ENCODE measurements at regions not wholly inside any gene's neighbourhood (a gene's known extent, or its start where the extent isn't known, plus 50 kb on each side); places are given as distances from the start of the nearest gene placed in this dataset.
"Not testable (repeated sequence)": the region's sequence is repeated elsewhere in the genome, so short reads cannot be mapped to it uniquely, and the experiment has no call there.

DNA sequence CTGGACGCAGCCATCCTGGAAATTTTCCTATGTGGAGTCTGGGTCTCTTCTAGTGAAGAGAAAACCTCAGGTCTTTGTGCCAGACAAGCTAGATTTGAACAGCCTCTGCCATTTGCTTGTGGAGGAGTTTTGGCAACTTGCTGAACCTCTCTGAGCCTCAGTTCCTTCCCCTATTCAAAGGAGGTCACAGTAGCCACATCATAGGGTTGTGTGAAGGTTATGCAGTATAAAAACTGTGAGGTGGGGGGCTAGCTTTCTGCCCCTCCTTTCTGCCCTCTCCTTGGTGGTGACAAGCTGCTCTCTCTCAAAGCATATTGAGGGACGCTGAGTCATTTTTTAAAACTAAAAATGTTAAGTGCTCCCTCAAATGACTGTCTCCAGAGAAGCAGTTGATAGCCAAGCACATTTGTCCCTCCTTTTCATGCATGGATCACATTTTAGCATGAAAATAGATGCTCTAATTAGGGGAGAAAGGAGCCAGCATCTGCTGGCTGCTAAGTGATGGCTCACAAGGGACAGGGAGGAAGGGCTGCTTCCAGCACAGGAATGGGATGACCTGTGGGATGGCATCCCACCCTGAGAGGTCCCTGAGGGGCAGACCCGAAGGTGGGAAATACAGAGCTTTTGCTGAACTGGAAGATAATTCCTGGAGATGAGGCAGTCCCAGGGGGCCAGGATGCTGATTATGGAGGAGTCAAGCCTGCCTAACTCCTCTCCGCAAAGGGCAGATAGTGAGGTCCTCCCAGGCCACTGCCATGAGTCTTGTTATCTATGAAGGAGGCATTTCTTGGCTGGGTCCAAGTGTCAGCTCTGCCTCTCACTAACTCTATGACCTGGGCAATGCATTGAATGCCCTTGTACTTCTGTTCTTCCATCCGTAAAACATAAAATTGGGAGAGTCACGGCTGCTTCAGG lies 218.8 kb downstream of the RAB11FIP4 start:
- no peak for DNase-seq

DNA sequence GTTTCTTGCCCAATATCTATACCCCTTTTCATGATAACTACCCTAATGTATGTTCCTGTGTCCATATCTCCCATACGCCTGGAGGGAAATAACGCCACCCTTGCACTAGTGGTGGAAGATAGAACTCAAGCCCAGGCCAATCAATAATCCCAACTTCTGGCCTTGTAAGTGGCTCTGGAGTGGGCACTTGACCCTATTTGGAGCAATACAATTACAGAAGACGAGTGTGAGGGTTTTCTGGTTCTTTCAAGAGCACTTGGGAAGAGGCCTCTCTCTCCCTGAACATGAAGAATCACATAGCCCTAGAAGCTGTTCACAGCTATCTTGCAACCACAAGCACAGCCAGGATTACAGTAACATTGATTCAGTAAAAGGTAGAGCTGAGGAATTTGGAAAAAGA lies 217.9 kb downstream of the RAB11FIP4 start:
- DNase-seq, result no peak

DNA sequence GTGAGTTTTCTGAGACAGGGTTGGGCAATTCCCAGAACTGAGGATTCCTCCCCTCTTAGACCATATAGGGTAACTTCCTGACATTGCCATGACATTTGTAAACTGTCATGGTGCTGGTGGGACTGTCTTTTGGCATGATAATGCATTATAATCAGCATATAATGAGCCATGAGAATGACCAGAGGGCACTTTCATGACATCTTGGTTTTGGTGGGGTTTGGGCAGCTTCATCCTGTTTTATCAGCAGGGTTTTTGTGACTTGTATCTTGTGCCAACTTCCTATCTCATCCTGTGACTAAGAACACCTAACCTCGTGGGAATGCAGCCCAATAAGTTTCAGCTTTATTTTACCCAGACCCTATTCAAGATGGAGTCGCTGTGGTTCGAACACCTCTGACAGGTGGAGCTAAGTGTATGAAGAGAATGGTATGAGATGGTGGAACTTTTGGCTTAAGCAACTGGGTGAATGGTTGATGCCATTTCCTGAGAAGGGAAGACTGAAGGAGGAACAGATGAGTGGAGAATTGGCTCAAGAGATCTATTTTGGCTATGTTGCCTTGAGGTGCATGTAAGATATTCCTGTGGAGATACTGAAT lies 217.3 kb downstream of the RAB11FIP4 start:
- DNase-seq, result peak; percentile 39

DNA sequence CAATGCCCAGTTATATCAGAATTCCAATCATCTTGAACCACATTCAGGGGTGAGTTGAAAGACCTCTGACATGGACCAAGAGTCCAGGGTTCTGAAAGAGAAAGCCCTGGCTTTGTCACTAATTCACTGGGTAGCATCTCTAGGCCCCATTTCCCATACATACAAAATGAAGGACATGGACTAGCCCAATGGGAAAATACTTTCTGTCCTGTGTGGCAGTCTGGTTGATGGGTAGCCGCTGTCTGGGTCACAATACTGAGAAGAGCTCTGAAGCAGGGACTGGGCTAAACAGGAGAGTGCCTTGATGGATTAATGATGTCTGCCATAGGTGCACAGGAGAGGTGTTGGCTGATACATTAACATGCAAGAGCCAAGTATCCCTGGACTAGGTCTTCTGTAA lies 214.3 kb downstream of the RAB11FIP4 start:
- no peak for DNase-seq

DNA sequence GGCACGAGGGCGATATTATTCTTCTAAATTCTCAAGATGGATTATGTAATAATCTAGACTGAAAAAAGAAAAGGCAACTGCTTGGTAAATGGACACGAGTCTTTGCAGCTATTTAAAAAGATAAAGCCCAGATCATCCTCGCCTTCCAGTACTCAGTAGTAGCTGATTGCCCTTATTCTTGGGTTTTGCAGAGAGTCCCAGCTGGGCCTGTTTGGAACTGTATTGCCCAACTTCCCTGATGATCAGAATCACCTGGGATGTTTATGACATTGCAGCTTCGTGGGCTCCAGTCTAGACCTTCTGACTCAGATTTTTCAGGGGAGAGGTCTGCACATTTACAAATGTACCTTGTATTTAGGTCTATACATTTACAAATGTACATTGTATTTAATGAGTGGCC lies 213.5 kb downstream of the RAB11FIP4 start:
- DNase-seq, result no peak

DNA sequence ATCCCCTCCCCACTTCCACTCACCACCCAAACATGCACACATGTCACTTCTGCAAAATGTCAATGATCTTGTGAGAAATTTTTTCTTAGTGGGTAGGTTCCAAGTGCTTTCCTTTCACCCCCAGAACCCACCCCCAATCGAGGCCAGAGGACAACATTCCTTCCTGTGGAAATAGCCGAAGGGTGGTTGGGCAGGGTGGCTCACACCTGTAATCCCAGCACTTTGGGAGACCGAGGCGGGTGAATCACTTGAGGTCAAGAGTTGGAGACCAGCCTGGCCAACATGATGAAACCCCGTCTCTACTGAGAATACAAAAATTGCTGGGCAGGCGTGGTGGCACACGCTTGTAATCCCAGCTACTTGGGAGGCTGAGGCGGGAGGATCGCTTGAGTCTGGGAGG lies 208.7 kb downstream of the RAB11FIP4 start:
- not testable (repeated sequence) for DNase-seq

DNA sequence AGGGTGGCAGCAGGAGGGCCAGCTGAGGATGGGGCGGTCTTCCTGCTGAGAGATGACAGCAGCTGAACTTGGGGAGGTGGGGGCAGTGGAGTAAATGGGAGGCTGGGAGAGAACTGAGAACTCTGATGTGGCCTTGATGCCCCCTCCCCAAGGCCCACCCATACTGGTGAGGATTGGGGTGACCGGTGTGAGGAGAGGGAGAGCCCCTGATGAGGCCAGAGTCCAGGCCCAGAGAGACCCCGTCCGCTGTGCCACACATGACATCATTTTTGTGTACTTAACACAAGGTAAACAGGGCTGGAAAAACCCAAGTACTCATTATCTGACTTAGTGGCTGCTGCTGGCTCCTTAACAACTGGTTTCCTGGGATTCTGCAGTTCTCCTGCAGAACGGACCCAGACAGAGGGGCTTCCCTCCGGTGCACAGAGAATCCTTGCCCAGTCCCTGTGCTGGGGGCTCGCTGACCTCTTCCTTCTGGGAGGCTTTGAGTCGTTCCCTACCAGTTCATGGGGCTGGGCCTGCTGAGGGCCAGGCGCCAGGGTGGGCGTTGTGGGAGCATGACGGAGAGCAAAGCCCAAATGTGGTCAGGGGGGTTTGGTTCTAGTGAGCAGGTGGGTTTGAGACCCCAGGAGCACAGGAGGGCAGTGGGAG lies 207.6 kb downstream of the RAB11FIP4 start:
- no peak for DNase-seq

DNA sequence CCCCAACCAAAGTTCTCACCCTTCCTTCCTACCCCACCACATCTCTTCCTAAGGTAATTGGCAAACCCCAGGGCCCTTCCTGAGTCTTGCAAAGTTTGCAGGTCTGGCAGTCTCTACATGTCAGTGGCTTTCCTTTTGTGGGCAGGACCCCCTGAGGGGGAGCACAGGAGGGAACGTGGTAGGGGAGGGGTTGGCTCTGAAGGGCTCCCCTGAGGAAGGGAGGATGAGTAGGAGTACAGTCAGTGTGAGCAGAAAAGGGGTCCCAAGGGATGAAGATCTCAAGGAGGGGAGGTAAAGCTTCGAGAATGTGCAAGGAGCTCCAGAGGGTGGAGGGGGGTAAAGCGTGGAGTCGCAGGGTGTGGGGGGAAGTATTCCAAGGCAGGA lies 206.9 kb downstream of the RAB11FIP4 start:
- no peak for DNase-seq

DNA sequence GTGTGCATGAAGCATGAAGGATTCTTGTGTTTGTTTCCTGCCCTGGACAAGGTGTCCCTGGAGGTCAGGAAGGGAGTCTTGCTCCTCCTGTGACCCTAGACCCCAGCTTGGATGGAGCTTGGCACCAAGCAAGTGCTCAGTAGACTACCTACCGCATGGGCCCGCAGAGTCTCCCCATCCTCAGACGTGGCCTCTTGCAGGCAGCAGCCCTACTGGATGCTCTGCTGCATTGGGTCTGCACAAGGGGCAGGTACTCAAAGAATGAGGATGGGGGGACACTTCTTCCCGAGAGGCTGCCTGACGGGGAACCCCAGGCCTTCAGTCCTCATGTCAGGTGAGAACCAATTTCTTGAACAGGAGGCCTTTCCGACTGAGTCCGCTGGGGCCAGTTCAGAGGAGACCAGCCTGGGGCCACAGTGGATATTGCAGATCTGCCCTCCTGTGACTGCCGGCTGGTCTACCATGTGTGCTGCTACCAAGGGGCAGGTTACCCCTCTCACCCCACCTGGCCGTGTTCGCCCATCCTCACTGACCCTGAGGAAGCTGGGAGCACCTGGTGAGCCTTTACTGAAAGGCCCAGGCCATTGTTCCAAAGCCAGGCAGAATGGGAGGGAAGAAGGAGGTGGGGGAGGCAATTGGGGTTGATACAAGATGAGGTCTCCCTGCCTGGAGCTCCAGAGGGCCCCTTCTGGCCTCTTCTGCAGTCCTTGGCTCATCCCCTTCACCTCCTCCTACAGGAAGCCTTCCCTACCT lies 206.3 kb downstream of the RAB11FIP4 start:
- no peak for DNase-seq

DNA sequence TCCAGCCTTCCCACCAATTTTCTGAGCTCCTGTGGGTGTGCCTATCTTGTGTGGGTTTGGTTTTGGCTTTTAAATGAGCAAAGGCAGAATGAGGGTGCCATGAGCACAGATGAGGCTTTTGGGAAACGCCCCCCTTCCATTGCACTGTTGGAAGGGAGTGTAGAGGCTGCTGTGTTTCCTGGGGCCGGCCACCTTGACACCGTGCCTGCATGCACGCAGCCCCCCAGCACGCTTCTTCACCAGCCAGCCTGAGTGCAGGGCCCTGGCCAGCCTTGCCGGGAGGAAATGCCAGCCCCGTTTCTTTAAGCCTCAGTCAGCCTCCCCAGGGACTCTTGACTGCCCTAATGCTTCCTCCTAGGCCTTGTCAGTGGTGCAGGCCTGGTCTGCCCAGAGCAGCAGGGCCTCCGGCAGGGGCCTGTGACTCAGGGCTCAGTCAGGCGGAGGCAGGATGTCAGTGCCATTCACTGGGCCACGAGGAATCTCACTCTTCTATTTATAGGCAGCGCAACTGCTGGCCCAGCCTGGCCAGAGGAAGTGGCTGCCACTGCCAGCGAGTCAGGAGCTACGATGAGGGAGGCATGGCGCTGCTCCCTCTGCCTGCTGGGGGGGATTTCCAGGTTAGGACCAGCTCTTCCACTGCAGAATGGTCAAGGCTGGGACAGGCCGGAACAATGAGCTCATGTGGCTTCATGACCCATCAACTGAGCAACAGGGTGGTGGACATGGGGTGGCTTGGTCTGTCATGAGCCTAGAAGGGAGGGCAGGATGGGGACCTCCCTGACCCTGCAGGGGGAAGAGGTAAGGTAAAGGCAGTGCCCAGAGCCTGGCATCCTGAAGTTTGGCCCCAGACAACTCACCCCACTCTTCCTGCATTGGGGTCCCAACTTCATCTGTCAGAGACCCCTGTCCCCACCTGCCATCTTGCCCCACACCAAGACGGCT lies 205.2 kb downstream of the RAB11FIP4 start:
- peak; percentile 99 for DNase-seq

DNA sequence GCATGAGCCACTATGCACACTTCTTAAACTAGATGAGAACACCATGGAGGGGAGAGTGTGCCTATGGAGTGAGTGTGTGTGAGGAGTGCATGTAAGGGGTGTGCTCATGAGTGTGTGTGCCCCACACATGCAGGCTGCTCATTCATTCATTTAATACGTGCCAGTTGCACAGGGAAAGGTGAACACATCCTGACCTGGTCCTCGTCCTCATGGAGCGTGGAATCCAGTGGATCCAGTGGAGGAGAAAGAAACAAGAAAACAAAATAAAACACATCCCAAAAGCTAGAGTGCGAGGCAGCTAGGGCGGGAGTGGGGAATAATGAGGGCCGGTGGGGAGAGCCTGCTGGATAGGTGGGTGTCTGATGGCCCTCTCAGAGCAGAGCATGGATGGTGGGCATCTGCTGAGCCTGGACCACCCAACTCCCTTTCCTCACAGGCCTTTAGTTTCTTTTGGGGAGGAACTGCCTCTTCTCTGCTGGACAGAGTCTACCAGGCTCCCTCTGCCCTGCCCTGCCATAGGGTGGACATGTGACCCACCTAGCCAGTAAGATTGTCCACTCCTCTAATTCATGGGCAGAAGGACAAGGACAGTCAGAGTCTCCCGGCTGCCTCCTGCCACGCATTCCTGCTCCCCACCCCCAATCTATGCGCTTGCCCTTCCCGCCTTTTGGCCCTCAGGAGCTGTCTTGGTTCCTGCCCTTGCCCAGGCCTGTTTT lies 204.3 kb downstream of the RAB11FIP4 start:
- DNase-seq, result no peak

DNA sequence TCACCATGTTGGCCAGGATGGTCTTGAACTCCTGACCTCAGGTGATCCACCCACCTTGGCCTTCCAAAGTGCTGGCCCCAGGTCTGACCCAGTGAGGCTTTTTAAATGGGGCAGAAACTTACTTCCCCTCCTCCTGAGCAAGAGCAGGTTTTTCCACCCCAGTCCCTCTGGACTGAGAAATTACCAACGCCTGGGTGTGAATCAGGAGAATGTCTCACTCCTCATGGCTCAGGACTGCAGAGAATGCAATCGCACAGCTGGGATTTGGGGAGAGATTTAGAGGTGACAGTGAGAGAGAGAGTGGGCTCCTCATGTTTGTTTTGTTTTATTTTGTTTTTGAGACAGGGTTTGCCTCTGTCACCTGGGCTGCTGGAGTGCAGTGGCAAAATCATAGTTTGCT lies 203.6 kb downstream of the RAB11FIP4 start:
- peak; percentile 75 for DNase-seq

DNA sequence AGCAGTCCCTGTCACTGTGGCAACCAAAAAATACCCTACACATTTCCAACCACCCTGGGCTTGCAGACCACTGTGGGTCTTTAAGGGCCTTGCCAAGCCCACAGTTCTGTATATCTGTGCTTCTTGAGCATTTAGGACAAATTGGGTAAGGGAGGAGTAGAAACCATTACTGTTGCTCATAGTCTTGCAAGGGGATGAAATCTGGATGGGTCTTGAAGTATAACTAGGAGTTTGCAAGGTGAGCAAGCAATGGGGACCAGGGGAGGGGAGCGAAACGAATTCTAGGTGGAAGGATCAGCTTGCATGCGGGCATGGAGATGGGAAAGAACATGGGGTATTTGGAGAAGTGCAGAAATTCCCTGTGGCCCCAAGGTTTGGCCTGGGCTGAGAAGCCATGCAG lies 202.9 kb downstream of the RAB11FIP4 start:
- DNase-seq, result no peak

DNA sequence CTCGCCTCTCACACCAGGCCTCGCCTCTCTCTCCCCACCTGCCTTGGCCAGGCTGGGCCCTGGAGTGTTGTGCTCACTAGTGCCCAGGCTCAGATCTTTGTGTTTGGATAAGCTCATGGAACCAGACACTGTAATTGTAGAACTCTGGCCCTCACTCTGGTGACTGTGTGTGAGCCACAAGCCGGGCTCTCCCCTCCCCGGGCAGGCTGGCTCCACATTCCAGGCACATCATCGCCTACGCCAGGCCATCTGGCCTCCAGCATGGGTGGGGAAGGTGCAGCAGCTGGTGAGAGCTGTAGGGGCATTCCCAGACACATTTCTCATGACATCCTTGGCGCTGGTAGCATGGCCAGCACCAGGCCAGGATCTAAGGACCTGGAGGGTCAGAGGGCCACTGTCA lies 202.3 kb downstream of the RAB11FIP4 start:
- peak; percentile 94 for DNase-seq

DNA sequence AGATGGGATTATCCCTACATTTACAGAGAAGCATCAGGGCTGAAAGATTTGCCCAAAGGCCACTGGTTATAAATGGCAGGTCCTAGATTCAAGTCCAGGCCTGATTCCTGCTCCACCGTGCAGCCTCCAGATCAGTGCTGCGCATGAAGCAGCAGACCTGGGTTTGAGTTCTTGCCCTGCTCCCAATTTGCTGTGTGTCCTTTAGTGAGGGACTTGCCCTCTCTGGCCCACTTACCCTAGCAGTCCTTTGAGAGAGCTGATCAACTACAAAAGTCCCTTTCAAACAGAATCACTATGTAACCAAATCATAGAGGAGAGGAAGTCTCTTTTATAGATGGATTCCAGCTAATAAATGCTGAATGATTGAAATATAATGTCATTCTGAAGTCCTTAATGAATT lies 200.4 kb downstream of the RAB11FIP4 start:
- no peak for DNase-seq

DNA sequence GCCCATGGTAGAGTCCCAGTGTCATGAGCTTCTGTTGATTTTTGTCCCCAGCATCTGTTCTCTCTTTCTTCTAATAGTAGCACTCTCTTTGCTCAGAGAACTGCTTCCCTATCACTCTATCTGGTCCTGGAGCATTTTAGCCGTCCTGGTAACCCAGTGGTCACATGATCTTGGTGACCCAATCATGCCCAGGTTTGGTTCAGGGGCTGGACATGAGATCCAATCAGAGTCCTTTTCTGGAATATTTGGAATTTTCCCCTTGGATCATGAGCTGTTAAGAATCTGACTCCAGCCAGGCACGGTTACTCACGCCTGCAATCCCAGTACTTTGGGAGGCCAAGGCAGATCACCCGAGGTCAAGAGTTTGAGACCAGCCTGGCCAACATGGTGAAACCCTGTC lies 197.0 kb downstream of the RAB11FIP4 start:
- no peak for DNase-seq

DNA sequence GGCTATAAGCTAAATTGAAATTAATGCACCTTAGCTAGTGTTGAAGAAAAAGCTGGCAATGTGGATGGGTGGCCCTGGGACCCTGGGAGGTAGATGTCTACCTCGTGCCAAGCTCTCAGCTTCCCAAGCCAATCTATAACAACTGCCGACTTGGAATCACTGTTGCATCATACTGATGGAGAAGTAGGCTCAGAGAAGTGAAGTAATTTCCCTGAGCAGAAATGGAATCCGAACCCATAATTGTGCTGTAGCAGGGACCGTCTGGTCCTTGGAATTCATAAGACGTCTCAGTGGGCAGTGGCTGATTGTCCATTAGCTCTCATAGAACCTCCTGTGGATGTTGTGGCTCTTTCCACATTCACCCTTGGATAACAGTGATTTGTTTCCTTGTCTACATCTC lies 196.6 kb downstream of the RAB11FIP4 start:
- DNase-seq, result no peak

All from EL (cell line).